OCI-LY7 (cell line): ENCODE measurements at regions not wholly inside any gene's neighbourhood (a gene's known extent, or its start where the extent isn't known, plus 50 kb on each side); places are given as distances from the start of the nearest gene placed in this dataset.

Source experiments
- BruUV-seq: library from RNA; stranded (reverse); fragments of 400-500 nt; replicated peaks from 2 replicates; lab custom pipeline; 2021; lab: Mats Ljungman, UMichigan
- CTCF ChIA-PET: fragments of 300-600 bp; sonication (Branson Sonifier 250); formaldehyde crosslinking; loops from one replicate; lab custom pipeline; 2022; ENCODE audit warnings: antibody characterized with exemption; ENCODE audit not compliant: unreplicated experiment; lab: Charles Lee
- POLR2A ChIA-PET: fragments of 300-600 bp; sonication (Branson Sonifier 250); formaldehyde crosslinking; loops from one replicate; lab custom pipeline; 2022; ENCODE audit warnings: antibody characterized with exemption; lab: Charles Lee
- DNase-seq: peaks from one replicate; pipeline ENCODE4 v3.0.0-alpha.2; 2015; ENCODE audit warnings: low spot score
- H2AFZ ChIP-seq: fragments of 200-600 bp; sonication (generic), shearing (Covaris generic); 2 replicates; pipeline ENCODE4 v1.6.1; 2014; ENCODE audit warnings: mild to moderate bottlenecking, antibody characterized with exemption, low read length, moderate library complexity
- H3K27ac ChIP-seq: fragments of 200-600 bp; sonication (generic); 2 replicates; pipeline ENCODE4 v1.5.1; 2014; ENCODE audit warnings: mixed run types, low read depth, mild to moderate bottlenecking, moderate library complexity, low read length, inconsistent platforms; ENCODE audit not compliant: poor library complexity, severe bottlenecking
- H3K36me3 ChIP-seq: fragments of 200-600 bp; sonication (generic); 2 replicates; pipeline ENCODE4 v1.6.1; 2014; ENCODE audit warnings: mild to moderate bottlenecking, antibody characterized with exemption, low read length, moderate library complexity, mixed read lengths; ENCODE audit not compliant: insufficient read depth
- H3K4me1 ChIP-seq: fragments of 200-600 bp; sonication (generic); 2 replicates; pipeline ENCODE4 v1.5.1; 2014; ENCODE audit warnings: mild to moderate bottlenecking, low read length; ENCODE audit not compliant: insufficient read depth, poor library complexity, severe bottlenecking
- H3K4me2 ChIP-seq: fragments of 200-600 bp; sonication (generic); 2 replicates; pipeline ENCODE4 v1.6.1; 2014; ENCODE audit warnings: mild to moderate bottlenecking, low read length
- H3K4me3 ChIP-seq: fragments of 200-600 bp; sonication (generic); 2 replicates; pipeline ENCODE4 v1.5.1; 2014; ENCODE audit warnings: mild to moderate bottlenecking, low read depth, low read length; ENCODE audit not compliant: poor library complexity, severe bottlenecking
- H3K79me2 ChIP-seq: fragments of 200-600 bp; sonication (generic); 2 replicates; pipeline ENCODE4 v1.6.1; 2016; ENCODE audit warnings: low read depth, mild to moderate bottlenecking, low read length, moderate library complexity, mixed read lengths; ENCODE audit not compliant: insufficient read depth
- H3K9me2 ChIP-seq: fragments of 200-600 bp; sonication (generic); 2 replicates; pipeline ENCODE4 v1.6.1; 2016; ENCODE audit warnings: mild to moderate bottlenecking, low read length, mixed read lengths; ENCODE audit not compliant: insufficient read depth
- H3K9me3 ChIP-seq: fragments of 200-600 bp; sonication (generic); 2 replicates; pipeline ENCODE4 v1.6.1; 2014; ENCODE audit warnings: mild to moderate bottlenecking, mixed run types, low read length, mixed read lengths
- H4K20me1 ChIP-seq: fragments of 200-600 bp; sonication (generic); 2 replicates; pipeline ENCODE4 v1.6.1; 2014; ENCODE audit warnings: mild to moderate bottlenecking, antibody characterized with exemption, low read length, moderate library complexity, mixed read lengths; ENCODE audit not compliant: insufficient read depth
- CTCF ChIP-seq: fragments of 200-600 bp; sonication (generic); conservative IDR thresholded peaks from 2 replicates; pipeline ENCODE4 v1.5.1; 2014; ENCODE audit warnings: mild to moderate bottlenecking, antibody characterized with exemption, low read length, moderate library complexity, mixed read lengths
- EZH2phosphoT487 ChIP-seq: fragments of 200-600 bp; sonication (generic); IDR thresholded peaks from 2 replicates; pipeline ENCODE4 v1.6.1; 2018; ENCODE audit warnings: low read depth, borderline replicate concordance, mild to moderate bottlenecking, mixed run types, antibody characterized with exemption, low read length, moderate library complexity, mixed read lengths
- intact Hi-C: fragments of 100-400 bp; cut with micrococcal nuclease; formaldehyde crosslinking; loops from one replicate; pipeline ENCODE4 v1.10.0; 2022; ENCODE audit not compliant: unreplicated experiment

DNA sequence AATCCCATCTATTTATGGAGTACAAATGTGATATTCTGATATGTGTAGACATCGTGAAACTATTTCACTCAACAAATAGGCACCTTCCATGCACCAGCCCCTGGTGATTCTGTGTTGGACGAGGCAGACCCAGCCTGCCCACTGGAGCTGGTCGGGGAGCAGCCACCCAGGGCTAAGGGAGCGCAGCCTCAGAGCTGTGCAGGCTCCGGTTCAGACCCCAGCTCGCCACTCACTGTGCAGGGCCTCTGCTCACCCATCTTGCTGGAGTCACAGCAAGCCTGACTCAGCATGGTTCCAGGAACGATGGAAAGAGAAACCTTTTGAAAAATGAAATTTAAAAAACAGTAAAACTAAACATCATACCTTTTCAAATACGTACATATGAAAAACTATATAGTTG is 52.3 kb upstream of the BCL11B start:
- H3K27ac ChIP-seq: no peak overlapping the region
- H3K36me3 ChIP-seq: no peaks in the 10 kb centered on the region
- ChIA-PET POLR2A (no interaction called here), CTCF (no interaction called here)
- H2AFZ ChIP-seq: no peak overlapping the region
- H4K20me1 ChIP-seq: no peaks in the 10 kb centered on the region
- no peak overlapping the region for H3K4me3 ChIP-seq
- no peaks in the 10 kb centered on the region for H3K79me2 ChIP-seq
- intact Hi-C loops: no loop called here
- TF ChIP-seq CTCF (no peak), EZH2phosphoT487 (no peak)
- no peaks in the 10 kb centered on the region for H3K4me1 ChIP-seq
- H3K9me2 ChIP-seq: no peaks in the 10 kb centered on the region
- DNase-seq: no peak
- H3K9me3 ChIP-seq: no peaks in the 10 kb centered on the region
- H3K4me2 ChIP-seq: no peak overlapping the region
- BruUV-seq: no TSS peak

DNA sequence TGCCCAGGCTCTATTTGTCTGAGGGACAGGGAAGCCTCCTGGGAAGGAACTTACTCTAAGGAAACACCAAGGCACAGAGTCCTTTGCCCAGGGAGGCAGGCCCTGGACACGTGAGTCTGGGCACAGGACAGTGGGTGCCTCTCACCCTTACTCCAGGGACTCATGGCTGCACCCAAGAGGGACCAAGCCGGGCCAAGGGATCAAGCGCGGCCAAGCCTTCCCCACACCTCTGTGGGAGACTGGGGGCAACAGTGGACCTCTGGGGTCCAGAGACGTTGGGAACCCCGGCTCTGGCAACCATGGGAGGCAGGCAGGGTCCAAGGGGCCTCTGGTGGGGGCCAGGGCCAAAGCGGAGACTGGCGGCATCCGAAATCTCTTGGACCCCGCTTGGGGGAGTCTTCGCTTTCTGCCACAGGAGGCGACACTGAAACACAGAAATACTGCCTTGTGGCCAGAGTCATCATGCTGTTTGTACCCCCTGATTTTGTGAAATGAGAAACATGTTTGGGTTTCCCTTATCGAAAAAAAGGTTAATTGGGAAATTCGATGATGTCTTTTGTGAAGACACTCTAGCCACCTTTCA is 51.7 kb upstream of the BCL11B start:
- DNase-seq: no peak
- intact Hi-C loops: no loop called here
- CTCF ChIA-PET: no interaction called here

More for the DNA sequence above, 51.7 kb upstream of the BCL11B start:
- POLR2A ChIA-PET: no interaction called here
- Histone ChIP-seq H3K79me2 (no peaks in the 10 kb centered on the region), H4K20me1 (no peaks in the 10 kb centered on the region), H3K27ac (no peak overlapping the region), H3K36me3 (no peaks in the 10 kb centered on the region), H3K9me3 (no peaks in the 10 kb centered on the region), H3K4me2 (no peak overlapping the region), H3K4me3 (no peak overlapping the region), H2AFZ (no peak overlapping the region), H3K4me1 (no peaks in the 10 kb centered on the region), H3K9me2 (no peaks in the 10 kb centered on the region)
- BruUV-seq: no TSS peak
- no peak for TF ChIP-seq CTCF
- TF ChIP-seq EZH2phosphoT487: no peak
